ENCODE measurements at regions not wholly inside any gene's neighbourhood (a gene's known extent, or its start where the extent isn't known, plus 50 kb on each side); places are given as distances from the start of the nearest gene placed in this dataset.

- DNase-seq: no peak
These were observed 112.8 kb downstream of the SAMD5 start for GRCh38 chr6:147621263-147621662.

- no peak for DNase-seq
These were observed 113.5 kb downstream of the SAMD5 start for GRCh38 chr6:147621961-147622360.

GRCh38 chr6:147624946-147625515, 116.5 kb downstream of the SAMD5 start:
- no peak for DNase-seq

- no peak for DNase-seq
These were observed 117.5 kb downstream of the SAMD5 start for GRCh38 chr6:147625946-147626345.

- no peak for DNase-seq
These were observed 118.9 kb downstream of the SAMD5 start for GRCh38 chr6:147627411-147627810.

- no peak for DNase-seq
These were observed 124.7 kb downstream of the SAMD5 start for GRCh38 chr6:147633191-147633590.

- no peak for DNase-seq
These were observed 129.2 kb downstream of the SAMD5 start for GRCh38 chr6:147637620-147638195.

- no peak for DNase-seq
These were observed 130.8 kb downstream of the SAMD5 start for GRCh38 chr6:147639279-147639678.

GRCh38 chr6:147640606-147641005, 132.1 kb downstream of the SAMD5 start:
- no peak for DNase-seq

- no peak for DNase-seq
These were observed 133.0 kb downstream of the SAMD5 start for GRCh38 chr6:147641511-147641910.

- DNase-seq: no peak
These were observed 134.0 kb downstream of the SAMD5 start for GRCh38 chr6:147642458-147642857.

- DNase-seq: no peak
These were observed 135.1 kb downstream of the SAMD5 start for GRCh38 chr6:147643341-147644200.

GRCh38 chr6:147648916-147649315, 140.4 kb downstream of the SAMD5 start:
- DNase-seq: no peak

GRCh38 chr6:147651249-147652063, 143.0 kb downstream of the SAMD5 start:
- DNase-seq: no peak

GRCh38 chr6:147653631-147654030, 145.1 kb downstream of the SAMD5 start:
- no peak for DNase-seq

GRCh38 chr6:147654103-147654845, 145.8 kb downstream of the SAMD5 start:
- no peak for DNase-seq

- no peak for DNase-seq
These were observed 152.1 kb downstream of the SAMD5 start for GRCh38 chr6:147660334-147661311.

GRCh38 chr6:147662646-147663045, 154.2 kb downstream of the SAMD5 start:
- DNase-seq: no peak

GRCh38 chr6:147664092-147664491, 155.6 kb downstream of the SAMD5 start:
- no peak for DNase-seq

- no peak for DNase-seq
These were observed 157.8 kb downstream of the SAMD5 start for GRCh38 chr6:147666255-147666654.

GRCh38 chr6:147667082-147667481, 158.6 kb downstream of the SAMD5 start:
- no peak for DNase-seq
